A549 (cell line): ENCODE measurements at regions not wholly inside any gene's neighbourhood (a gene's known extent, or its start where the extent isn't known, plus 50 kb on each side); places are given as distances from the start of the nearest gene placed in this dataset.

Source experiments
- ATAC-seq, 2 experiments: fragments of 200-7000 bp in 1 of 2; fragments of >200 bp in 1 of 2; cut with Nextera tagmentation in 1 of 2; cut with Tn5 transposase in 1 of 2; 3 replicates each; pipeline versions ENCODE4 v1.8.0 to v1.9.1; 2018 to 2020; ENCODE audit warnings: mild to moderate bottlenecking in 1 of 2, moderate library complexity in 1 of 2
- CTCF ChIA-PET: fragments of 300-600 bp; sonication (Branson Sonifier 250); formaldehyde crosslinking; extraction: SDS; loops from one replicate; lab custom pipeline; 2021; ENCODE audit warnings: antibody characterized with exemption, inconsistent platforms; lab: Yijun Ruan, JAX
- POLR2A ChIA-PET: fragments of 350-600 bp; formaldehyde crosslinking; extraction: SDS; loops from one replicate; lab custom pipeline; 2021; ENCODE audit warnings: antibody characterized with exemption, inconsistent platforms; lab: Yijun Ruan, JAX
- DNase-seq, 2 experiments: peaks; one replicate each; pipeline versions ENCODE4 v3.0.0 to v3.0.0-alpha.2; 2011 to 2016; ENCODE audit warnings: low read depth in 1 of 2, low spot score in 1 of 2
- FAIRE-seq: peaks from 2 replicates; lab custom pipeline; 2011; peaks lifted over from hg19 to GRCh38; lab: Jason Lieb, UNC
- H3K27ac ChIP-seq, 2 experiments: fragments of >200 bp; sonication (Bioruptor Twin); formaldehyde crosslinking; 3 replicates each; pipeline ENCODE4 v1.5.1; 2016 to 2017
- H3K4me1 ChIP-seq: fragments of >200 bp; sonication (Bioruptor Twin); formaldehyde crosslinking; 3 replicates; pipeline ENCODE4 v1.6.1; 2016
- H3K4me2 ChIP-seq: fragments of >200 bp; sonication (Bioruptor Twin); formaldehyde crosslinking; 3 replicates; pipeline ENCODE4 v1.6.1; 2016
- H3K4me3 ChIP-seq: fragments of >200 bp; sonication (Bioruptor Twin); formaldehyde crosslinking; 3 replicates; pipeline ENCODE4 v1.5.1; 2016
- H3K9me3 ChIP-seq: fragments of >200 bp; sonication (Bioruptor Twin); formaldehyde crosslinking; 3 replicates; pipeline ENCODE4 v1.6.1; 2016
- BHLHE40 ChIP-seq: IDR thresholded peaks from 2 replicates; pipeline ENCODE4 v1.6.1; 2012; ENCODE audit warnings: low read depth, low read length, inconsistent platforms
- CBX2 ChIP-seq: fragments of 200-600 bp; sonication (generic); IDR thresholded peaks from 2 replicates; pipeline ENCODE4 v1.6.1; 2016; ENCODE audit warnings: low read depth, mild to moderate bottlenecking, borderline replicate concordance
- CBX8 ChIP-seq: fragments of 200-600 bp; sonication (generic); IDR thresholded peaks from 2 replicates; pipeline ENCODE4 v1.6.1; 2016
- CEBPB ChIP-seq, 2 experiments: fragments of >200 bp in 1 of 2; sonication (Bioruptor Twin) in 1 of 2; formaldehyde crosslinking in 1 of 2; IDR thresholded peaks; 2 replicates each; pipeline ENCODE4 v1.6.1; 2012 to 2016
- CTCF ChIP-seq: fragments of >200 bp; sonication (Bioruptor Twin); formaldehyde crosslinking; IDR thresholded peaks from 3 replicates; pipeline ENCODE4 v1.5.1; 2016
- EHF ChIP-seq: fragments of 250-450 bp; sonication (Bioruptor Pico); IDR thresholded peaks from 2 replicates; pipeline ENCODE4 v1.5.0; 2020; ENCODE audit warnings: mild to moderate bottlenecking
- EHMT2 ChIP-seq: fragments of 200-600 bp; sonication (generic); IDR thresholded peaks from 2 replicates; pipeline ENCODE4 v1.6.1; 2016; ENCODE audit warnings: antibody characterized with exemption, low read depth, mild to moderate bottlenecking, moderate library complexity
- ESRRA ChIP-seq: fragments of 150-350 bp; IDR thresholded peaks from 2 replicates; pipeline ENCODE4 v1.6.1; 2014; ENCODE audit warnings: mild to moderate bottlenecking, low read length, borderline replicate concordance
- FOSL2 ChIP-seq, 2 experiments: fragments of 450-650 bp in 1 of 2; fragments of >200 bp in 1 of 2; sonication (Bioruptor Twin) in 1 of 2; formaldehyde crosslinking; IDR thresholded peaks; 2 replicates each; pipeline versions ENCODE4 v1.5.0 to v1.6.1; 2016 to 2020; ENCODE audit warnings: mild to moderate bottlenecking in 1 of 2, moderate library complexity in 1 of 2
- FOXS1 ChIP-seq: fragments of 250-450 bp; sonication (Bioruptor Pico); IDR thresholded peaks from 2 replicates; pipeline ENCODE4 v1.5.0; 2020; ENCODE audit warnings: mild to moderate bottlenecking, moderate library complexity
- GATA3 ChIP-seq: IDR thresholded peaks from 2 replicates; pipeline ENCODE4 v1.6.1; 2012; ENCODE audit warnings: borderline replicate concordance
- HDAC2 ChIP-seq: fragments of 200-600 bp; sonication (generic); IDR thresholded peaks from 2 replicates; pipeline ENCODE4 v1.6.1; 2016
- HOXB13 ChIP-seq: fragments of 250-450 bp; sonication (Bioruptor Pico); IDR thresholded peaks from 2 replicates; pipeline ENCODE4 v1.5.0; 2020; ENCODE audit warnings: low read depth, mild to moderate bottlenecking, moderate library complexity
- HOXB5 ChIP-seq: fragments of 250-450 bp; sonication (Bioruptor Pico); IDR thresholded peaks from 2 replicates; pipeline ENCODE4 v1.5.0; 2020; ENCODE audit warnings: mild to moderate bottlenecking, moderate library complexity
- JUN ChIP-seq, 2 experiments: fragments of >200 bp; sonication (Bioruptor Twin); formaldehyde crosslinking; IDR thresholded peaks; 2 replicates in 1 of 2; 3 replicates in 1 of 2; pipeline ENCODE4 v1.6.1; 2016 to 2017
- MAFK ChIP-seq: fragments of 450-650 bp; IDR thresholded peaks from 2 replicates; pipeline ENCODE4 v1.6.1; 2014; ENCODE audit not compliant: partially characterized antibody
- MAZ ChIP-seq: fragments of 150-350 bp; IDR thresholded peaks from 2 replicates; pipeline ENCODE4 v1.6.1; 2014; ENCODE audit warnings: antibody characterized with exemption, low read depth, low read length, borderline replicate concordance
- RAD21 ChIP-seq, 2 experiments: fragments of >200 bp in 1 of 2; sonication (Bioruptor Twin) in 1 of 2; formaldehyde crosslinking in 1 of 2; IDR thresholded peaks in 1 of 2; conservative IDR thresholded peaks in 1 of 2; 2 replicates in 1 of 2; 3 replicates in 1 of 2; pipeline ENCODE4 v1.6.1; 2012 to 2018; ENCODE audit warnings: inconsistent platforms in 1 of 2
- RARB ChIP-seq: fragments of 250-450 bp; sonication (Bioruptor Pico); IDR thresholded peaks from 2 replicates; pipeline ENCODE4 v1.8.0; 2021; ENCODE audit warnings: mild to moderate bottlenecking, moderate library complexity
- SMC3 ChIP-seq: fragments of >200 bp; sonication (Bioruptor Twin); formaldehyde crosslinking; IDR thresholded peaks from 3 replicates; pipeline ENCODE4 v1.6.1; 2018; ENCODE audit warnings: inconsistent platforms
- SREBF2 ChIP-seq: fragments of 450-650 bp; IDR thresholded peaks from 2 replicates; pipeline ENCODE4 v1.6.1; 2014; ENCODE audit warnings: mild to moderate bottlenecking, moderate library complexity
- ZC3H11A ChIP-seq: fragments of 450-650 bp; IDR thresholded peaks from 2 replicates; pipeline ENCODE4 v1.6.1; 2014; ENCODE audit warnings: antibody characterized with exemption, mild to moderate bottlenecking
- ZSCAN20 ChIP-seq: fragments of 250-450 bp; sonication (Bioruptor Pico); IDR thresholded peaks from 2 replicates; pipeline ENCODE4 v1.8.0; 2022; ENCODE audit warnings: mild to moderate bottlenecking, moderate library complexity
- WGBS: methylation state at CpG from one replicate; pipeline ENCODE4 v1.1.6; 2017; ENCODE audit errors: missing lambda C conversion rate; 5-methylcytosine and 5-hydroxymethylcytosine counted together
- TF ChIP-seq, protein P1 (sequence below): fragments of 250-450 bp; sonication (Bioruptor Pico); IDR thresholded peaks from 2 replicates; pipeline ENCODE4 v1.5.0; 2021; ENCODE audit warnings: mild to moderate bottlenecking, moderate library complexity, borderline replicate concordance
- TF ChIP-seq, protein P2 (sequence below): fragments of 200-600 bp; sonication (generic); IDR thresholded peaks from 2 replicates; pipeline ENCODE4 v1.6.1; 2016; ENCODE audit warnings: antibody characterized with exemption, mild to moderate bottlenecking, moderate library complexity

DNA sequence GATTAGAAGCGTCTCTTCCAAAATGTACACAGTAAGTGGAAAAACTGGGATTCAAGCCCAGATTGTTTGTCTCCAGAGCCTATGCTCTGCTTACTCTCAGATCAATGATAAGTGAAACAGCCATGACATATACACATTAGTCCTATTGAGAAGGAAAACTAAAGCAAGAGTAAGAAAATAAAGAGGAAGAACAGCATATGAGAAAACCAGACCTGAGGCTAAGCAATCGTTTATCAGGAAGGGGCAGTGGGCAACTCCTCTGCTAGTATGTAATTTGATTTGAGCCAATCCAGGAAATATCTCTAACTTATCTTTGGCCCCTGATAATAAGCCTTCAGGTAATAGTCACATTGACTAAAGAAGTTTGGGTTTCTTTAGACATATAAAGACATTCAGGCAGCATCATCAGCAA lies 789.9 kb upstream of the C9orf72 start:
- ChIA-PET POLR2A (no interaction called here), CTCF (no interaction called here)
- DNase-seq (no peak), FAIRE-seq (no peak), ATAC-seq (no peak)
- Histone ChIP-seq H3K27ac (no peak overlapping the region), H3K9me3 (no peaks in the 10 kb centered on the region), H3K4me1 (no peaks in the 10 kb centered on the region), H3K4me2 (no peak overlapping the region), H3K4me3 (no peak overlapping the region)
- WGBS, result 22% methylated on average over 2 of the region's 2 CpGs
- TF ChIP-seq CBX2, result no peak
- no peak for TF ChIP-seq MAFK
- no peak for TF ChIP-seq GATA3
- TF ChIP-seq HDAC2, result no peak
- TF ChIP-seq EHF (CRISPR knock-in tag), result no peak
- no peak for TF ChIP-seq JUN (IDR thresholded peaks at IDR 0.05)
- no peak for TF ChIP-seq CEBPB (IDR thresholded peaks at IDR 0.05)
- no peak for TF ChIP-seq SMC3

GRCh38 chr9:28365020-28365640 lies 791.8 kb upstream of the C9orf72 start:
- Histone ChIP-seq H3K4me2 (no peak overlapping the region), H3K27ac (no peak overlapping the region), H3K4me1 (no peaks in the 10 kb centered on the region), H3K9me3 (no peaks in the 10 kb centered on the region), H3K4me3 (no peak overlapping the region)
- FAIRE-seq (no peak), ATAC-seq (no peak), DNase-seq (no peak)
- TF ChIP-seq CTCF (no peak), FOSL2 (IDR thresholded peaks at IDR 0.05) (no peak), FOSL2 (CRISPR knock-in tag; IDR thresholded peaks at IDR 0.05) (no peak), ESRRA (no peak), RARB (no peak), FOXS1 (no peak)
- TF ChIP-seq, protein P1, sequence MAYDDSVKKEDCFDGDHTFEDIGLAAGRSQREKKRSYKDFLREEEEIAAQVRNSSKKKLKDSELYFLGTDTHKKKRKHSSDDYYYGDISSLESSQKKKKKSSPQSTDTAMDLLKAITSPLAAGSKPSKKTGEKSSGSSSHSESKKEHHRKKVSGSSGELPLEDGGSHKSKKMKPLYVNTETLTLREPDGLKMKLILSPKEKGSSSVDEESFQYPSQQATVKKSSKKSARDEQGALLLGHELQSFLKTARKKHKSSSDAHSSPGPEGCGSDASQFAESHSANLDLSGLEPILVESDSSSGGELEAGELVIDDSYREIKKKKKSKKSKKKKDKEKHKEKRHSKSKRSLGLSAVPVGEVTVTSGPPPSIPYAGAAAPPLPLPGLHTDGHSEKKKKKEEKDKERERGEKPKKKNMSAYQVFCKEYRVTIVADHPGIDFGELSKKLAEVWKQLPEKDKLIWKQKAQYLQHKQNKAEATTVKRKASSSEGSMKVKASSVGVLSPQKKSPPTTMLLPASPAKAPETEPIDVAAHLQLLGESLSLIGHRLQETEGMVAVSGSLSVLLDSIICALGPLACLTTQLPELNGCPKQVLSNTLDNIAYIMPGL (CRISPR knock-in tag), result no peak
- POLR2A ChIA-PET, result no interaction called here
- 4% methylated on average over 6 of the region's 6 CpGs for WGBS
- CTCF ChIA-PET, result interaction anchor here (0.6 kb wide), 1 partner anchor 605 kb away, joined by 3 read pairs; no protein-coding TSS in a partner anchor

DNA sequence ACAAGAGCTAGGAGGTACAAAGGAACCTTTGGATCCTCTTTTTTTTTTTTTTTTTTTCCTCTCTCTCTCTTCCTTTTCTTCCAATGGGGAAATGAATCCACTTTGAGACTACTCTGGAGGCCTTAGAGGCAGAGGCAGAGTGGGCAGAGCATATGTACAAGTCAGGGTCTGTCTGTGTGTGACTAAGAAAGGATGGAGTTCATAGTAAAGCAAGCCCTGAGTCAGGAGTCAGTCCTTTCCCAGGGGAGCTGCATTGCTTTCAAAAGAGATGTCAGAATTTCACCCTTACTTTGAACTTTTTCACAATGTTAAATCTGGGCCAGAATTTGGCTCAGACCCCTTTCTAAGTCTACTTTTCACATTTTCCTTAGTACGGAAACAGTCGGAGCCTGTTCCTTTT lies 792.4 kb upstream of the C9orf72 start:
- ATAC-seq, result no peak

More for the DNA sequence above, 792.4 kb upstream of the C9orf72 start:
- ChIA-PET CTCF (interaction anchor here (0.6 kb wide), 1 partner anchor 605 kb away, joined by 3 read pairs; no protein-coding TSS in a partner anchor), POLR2A (no interaction called here)
- DNase-seq (no peak), FAIRE-seq (no peak)
- Histone ChIP-seq H3K4me3 (no peak overlapping the region), H3K27ac (no peak overlapping the region), H3K4me2 (no peak overlapping the region), H3K9me3 (no peaks in the 10 kb centered on the region), H3K4me1 (no peaks in the 10 kb centered on the region)
- TF ChIP-seq ESRRA (no peak), BHLHE40 (no peak), SREBF2 (no peak), MAZ (no peak), MAFK (no peak), CBX8 (no peak), ZC3H11A (no peak), RAD21 (conservative IDR thresholded peaks at IDR 0.05 in 1 of 2, IDR thresholded peaks at IDR 0.05 in 1 of 2) (no peak), CBX2 (no peak), EHF (CRISPR knock-in tag) (no peak), EHMT2 (no peak), RARB (no peak), ZSCAN20 (CRISPR knock-in tag) (no peak), HDAC2 (no peak), HOXB13 (CRISPR knock-in tag) (no peak), HOXB5 (CRISPR knock-in tag) (no peak)
- TF ChIP-seq, protein P2, sequence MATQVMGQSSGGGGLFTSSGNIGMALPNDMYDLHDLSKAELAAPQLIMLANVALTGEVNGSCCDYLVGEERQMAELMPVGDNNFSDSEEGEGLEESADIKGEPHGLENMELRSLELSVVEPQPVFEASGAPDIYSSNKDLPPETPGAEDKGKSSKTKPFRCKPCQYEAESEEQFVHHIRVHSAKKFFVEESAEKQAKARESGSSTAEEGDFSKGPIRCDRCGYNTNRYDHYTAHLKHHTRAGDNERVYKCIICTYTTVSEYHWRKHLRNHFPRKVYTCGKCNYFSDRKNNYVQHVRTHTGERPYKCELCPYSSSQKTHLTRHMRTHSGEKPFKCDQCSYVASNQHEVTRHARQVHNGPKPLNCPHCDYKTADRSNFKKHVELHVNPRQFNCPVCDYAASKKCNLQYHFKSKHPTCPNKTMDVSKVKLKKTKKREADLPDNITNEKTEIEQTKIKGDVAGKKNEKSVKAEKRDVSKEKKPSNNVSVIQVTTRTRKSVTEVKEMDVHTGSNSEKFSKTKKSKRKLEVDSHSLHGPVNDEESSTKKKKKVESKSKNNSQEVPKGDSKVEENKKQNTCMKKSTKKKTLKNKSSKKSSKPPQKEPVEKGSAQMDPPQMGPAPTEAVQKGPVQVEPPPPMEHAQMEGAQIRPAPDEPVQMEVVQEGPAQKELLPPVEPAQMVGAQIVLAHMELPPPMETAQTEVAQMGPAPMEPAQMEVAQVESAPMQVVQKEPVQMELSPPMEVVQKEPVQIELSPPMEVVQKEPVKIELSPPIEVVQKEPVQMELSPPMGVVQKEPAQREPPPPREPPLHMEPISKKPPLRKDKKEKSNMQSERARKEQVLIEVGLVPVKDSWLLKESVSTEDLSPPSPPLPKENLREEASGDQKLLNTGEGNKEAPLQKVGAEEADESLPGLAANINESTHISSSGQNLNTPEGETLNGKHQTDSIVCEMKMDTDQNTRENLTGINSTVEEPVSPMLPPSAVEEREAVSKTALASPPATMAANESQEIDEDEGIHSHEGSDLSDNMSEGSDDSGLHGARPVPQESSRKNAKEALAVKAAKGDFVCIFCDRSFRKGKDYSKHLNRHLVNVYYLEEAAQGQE, result no peak
- WGBS, result 76% methylated on average over 2 of the region's 2 CpGs
